Neural cell (in vitro differentiated cells): ENCODE measurements at regions not wholly inside any gene's neighbourhood (a gene's known extent, or its start where the extent isn't known, plus 50 kb on each side); places are given as distances from the start of the nearest gene placed in this dataset.

ENCODE experiments used
- EZH2 ChIP-seq: fragments of 200-600, 300-800 bp; shearing (Covaris generic), sonication (generic); IDR thresholded peaks from 2 replicates; pipeline ENCODE4 v1.6.1; 2014; ENCODE audit warnings: antibody characterized with exemption, low read length, borderline replicate concordance, mild to moderate bottlenecking; ENCODE audit not compliant: insufficient read depth, poor library complexity, severe bottlenecking
- POLR2AphosphoS5 ChIP-seq: IDR thresholded peaks from 2 replicates; pipeline ENCODE4 v1.6.1; 2012
- RAD21 ChIP-seq: fragments of 450-650 bp; conservative IDR thresholded peaks from 2 replicates; pipeline ENCODE4 v1.6.1; 2014; ENCODE audit warnings: antibody characterized with exemption, mild to moderate bottlenecking, moderate library complexity
- REST ChIP-seq: IDR thresholded peaks from 2 replicates; pipeline ENCODE4 v1.6.1; 2012; ENCODE audit warnings: borderline replicate concordance
- TAF1 ChIP-seq: IDR thresholded peaks from 2 replicates; pipeline ENCODE4 v1.6.1; 2012; ENCODE audit warnings: low read depth
- TF ChIP-seq, protein P1 (sequence below): fragments of 450-650 bp; IDR thresholded peaks from 2 replicates; pipeline ENCODE4 v1.5.1; 2014; ENCODE audit warnings: antibody characterized with exemption, mild to moderate bottlenecking, moderate library complexity; ENCODE audit not compliant: poor library complexity, severe bottlenecking

GRCh38 chr6:167426651-167427050 lies 101.8 kb downstream of the TTLL2 start:
- TF ChIP-seq, protein P1, sequence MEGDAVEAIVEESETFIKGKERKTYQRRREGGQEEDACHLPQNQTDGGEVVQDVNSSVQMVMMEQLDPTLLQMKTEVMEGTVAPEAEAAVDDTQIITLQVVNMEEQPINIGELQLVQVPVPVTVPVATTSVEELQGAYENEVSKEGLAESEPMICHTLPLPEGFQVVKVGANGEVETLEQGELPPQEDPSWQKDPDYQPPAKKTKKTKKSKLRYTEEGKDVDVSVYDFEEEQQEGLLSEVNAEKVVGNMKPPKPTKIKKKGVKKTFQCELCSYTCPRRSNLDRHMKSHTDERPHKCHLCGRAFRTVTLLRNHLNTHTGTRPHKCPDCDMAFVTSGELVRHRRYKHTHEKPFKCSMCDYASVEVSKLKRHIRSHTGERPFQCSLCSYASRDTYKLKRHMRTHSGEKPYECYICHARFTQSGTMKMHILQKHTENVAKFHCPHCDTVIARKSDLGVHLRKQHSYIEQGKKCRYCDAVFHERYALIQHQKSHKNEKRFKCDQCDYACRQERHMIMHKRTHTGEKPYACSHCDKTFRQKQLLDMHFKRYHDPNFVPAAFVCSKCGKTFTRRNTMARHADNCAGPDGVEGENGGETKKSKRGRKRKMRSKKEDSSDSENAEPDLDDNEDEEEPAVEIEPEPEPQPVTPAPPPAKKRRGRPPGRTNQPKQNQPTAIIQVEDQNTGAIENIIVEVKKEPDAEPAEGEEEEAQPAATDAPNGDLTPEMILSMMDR, result no peak
- TF ChIP-seq TAF1 (no peak), RAD21 (no peak), POLR2AphosphoS5 (no peak), REST (no peak), EZH2 (no peak)
